Endodermal cell (in vitro differentiated cells): ENCODE measurements at regions not wholly inside any gene's neighbourhood (a gene's known extent, or its start where the extent isn't known, plus 50 kb on each side); places are given as distances from the start of the nearest gene placed in this dataset.

Experiments used
- DNase-seq: peaks from one replicate; pipeline ENCODE4 v3.0.0-alpha.2; 2017
- H3K27ac ChIP-seq: 2 replicates; pipeline ENCODE4 v1.5.1; 2013; ENCODE audit warnings: mild to moderate bottlenecking, low read depth, low read length, moderate library complexity
- H3K27me3 ChIP-seq: 2 replicates; pipeline ENCODE4 v1.6.1; 2013; ENCODE audit warnings: mild to moderate bottlenecking, low read length, moderate library complexity; ENCODE audit not compliant: insufficient read depth, control insufficient read depth, poor library complexity, severe bottlenecking
- H3K36me3 ChIP-seq: 2 replicates; pipeline ENCODE4 v1.7.0; 2013; ENCODE audit warnings: mild to moderate bottlenecking, low read length, moderate library complexity; ENCODE audit not compliant: control insufficient read depth, insufficient read depth
- H3K4me1 ChIP-seq: one replicate; pipeline ENCODE4 v1.7.0; 2013; ENCODE audit warnings: low read length; ENCODE audit not compliant: control insufficient read depth, insufficient read depth
- H3K4me3 ChIP-seq: 2 replicates; pipeline ENCODE4 v1.5.1; 2013; ENCODE audit warnings: mild to moderate bottlenecking, low read length, moderate library complexity
- H3K9ac ChIP-seq: 2 replicates; pipeline ENCODE4 v1.6.1; 2013; ENCODE audit warnings: mild to moderate bottlenecking, low read length, moderate library complexity; ENCODE audit not compliant: poor library complexity, severe bottlenecking; ENCODE audit errors: extremely low read depth
- H3K9me3 ChIP-seq: 2 replicates; pipeline ENCODE4 v1.6.1; 2013; ENCODE audit warnings: mild to moderate bottlenecking, low read length, moderate library complexity; ENCODE audit not compliant: control insufficient read depth
- H3K27ac Mint-ChIP-seq: 2 replicates; pipeline ENCODE4 v1.8.0; 2020; ENCODE audit warnings: mixed read lengths
- H3K27me3 Mint-ChIP-seq: 2 replicates; pipeline ENCODE4 v1.8.0; 2021; ENCODE audit warnings: mild to moderate bottlenecking, mixed read lengths; ENCODE audit not compliant: insufficient read depth
- H3K36me3 Mint-ChIP-seq: 2 replicates; pipeline ENCODE4 v1.8.0; 2020; ENCODE audit warnings: low read depth, mixed read lengths
- H3K4me1 Mint-ChIP-seq: 2 replicates; pipeline ENCODE4 v1.8.0; 2020; ENCODE audit warnings: mixed read lengths
- H3K4me3 Mint-ChIP-seq: 2 replicates; pipeline ENCODE4 v1.8.0; 2020; ENCODE audit warnings: mild to moderate bottlenecking, moderate library complexity, mixed read lengths
- H3K9me3 Mint-ChIP-seq: 2 replicates; pipeline ENCODE4 v1.8.0; 2020; ENCODE audit warnings: mild to moderate bottlenecking, mixed read lengths
- WGBS, 2 experiments: methylation state at CpG; one replicate each; pipeline versions ENCODE4 v1.1.5 to v1.1.7; 2013; ENCODE audit warnings: missing lambda C conversion rate in 2 of 2, mixed read lengths in 1 of 2; ENCODE audit not compliant: insufficient coverage in 1 of 2, insufficient read length in 1 of 2; 5-methylcytosine and 5-hydroxymethylcytosine counted together
- TF ChIP-seq, protein P1 (sequence below): fragments of 200-600 bp; sonication (generic); conservative IDR thresholded peaks from 2 replicates; pipeline ENCODE4 v1.5.0; 2021; ENCODE audit warnings: antibody characterized with exemption, mild to moderate bottlenecking

DNA sequence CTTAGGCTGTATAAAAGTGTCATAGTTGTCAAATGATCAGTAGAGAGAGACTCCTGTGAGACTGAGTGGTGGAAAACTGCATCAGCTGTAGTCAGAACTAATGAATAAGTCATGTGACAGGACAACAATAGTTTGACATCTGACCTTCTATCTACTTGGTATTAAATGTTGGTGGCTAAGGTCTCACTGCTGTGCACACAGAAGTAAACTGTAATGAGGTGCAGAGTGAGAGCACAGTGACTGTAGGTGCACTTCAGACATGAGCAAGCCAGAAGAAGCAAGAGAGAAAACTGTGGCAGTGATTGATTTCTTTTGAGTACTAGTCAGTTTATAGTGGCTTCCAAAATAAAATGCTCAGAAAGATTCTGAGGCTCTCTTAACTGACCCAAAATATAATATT is 803.6 kb downstream of the RAPGEF2 start:
- no peak overlapping the region for H3K9ac ChIP-seq
- H3K27me3 ChIP-seq = no peaks in the 10 kb centered on the region
- H3K9me3 ChIP-seq = no peaks in the 10 kb centered on the region
- no peaks in the 10 kb centered on the region for H3K36me3 ChIP-seq
- TF ChIP-seq, protein P1, sequence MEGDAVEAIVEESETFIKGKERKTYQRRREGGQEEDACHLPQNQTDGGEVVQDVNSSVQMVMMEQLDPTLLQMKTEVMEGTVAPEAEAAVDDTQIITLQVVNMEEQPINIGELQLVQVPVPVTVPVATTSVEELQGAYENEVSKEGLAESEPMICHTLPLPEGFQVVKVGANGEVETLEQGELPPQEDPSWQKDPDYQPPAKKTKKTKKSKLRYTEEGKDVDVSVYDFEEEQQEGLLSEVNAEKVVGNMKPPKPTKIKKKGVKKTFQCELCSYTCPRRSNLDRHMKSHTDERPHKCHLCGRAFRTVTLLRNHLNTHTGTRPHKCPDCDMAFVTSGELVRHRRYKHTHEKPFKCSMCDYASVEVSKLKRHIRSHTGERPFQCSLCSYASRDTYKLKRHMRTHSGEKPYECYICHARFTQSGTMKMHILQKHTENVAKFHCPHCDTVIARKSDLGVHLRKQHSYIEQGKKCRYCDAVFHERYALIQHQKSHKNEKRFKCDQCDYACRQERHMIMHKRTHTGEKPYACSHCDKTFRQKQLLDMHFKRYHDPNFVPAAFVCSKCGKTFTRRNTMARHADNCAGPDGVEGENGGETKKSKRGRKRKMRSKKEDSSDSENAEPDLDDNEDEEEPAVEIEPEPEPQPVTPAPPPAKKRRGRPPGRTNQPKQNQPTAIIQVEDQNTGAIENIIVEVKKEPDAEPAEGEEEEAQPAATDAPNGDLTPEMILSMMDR = no peak
- no peak for DNase-seq
- H3K4me3 Mint-ChIP-seq = no peak overlapping the region
- H3K4me3 ChIP-seq = no peak overlapping the region
- no peaks in the 10 kb centered on the region for H3K9me3 Mint-ChIP-seq
- no peak overlapping the region for H3K27ac Mint-ChIP-seq
- H3K27ac ChIP-seq = no peak overlapping the region
- H3K4me1 ChIP-seq = no peaks in the 10 kb centered on the region
- peaks cover 3% of the 10 kb centered on the region for H3K4me1 Mint-ChIP-seq
- no peaks in the 10 kb centered on the region for H3K36me3 Mint-ChIP-seq
- H3K27me3 Mint-ChIP-seq = peaks cover 6% of the 10 kb centered on the region

- Histone ChIP-seq H3K27ac (no peak overlapping the region), H3K4me1 (peaks cover 5% of the 10 kb centered on the region), H3K9ac (no peak overlapping the region), H3K36me3 (no peaks in the 10 kb centered on the region), H3K4me3 (no peak overlapping the region), H3K9me3 (no peaks in the 10 kb centered on the region), H3K27me3 (no peaks in the 10 kb centered on the region)
- WGBS, 2 experiments = 94 to 98% methylated on average over 3 of the region's 3 CpGs
- Mint-ChIP-seq H3K4me1 (peaks cover 10% of the 10 kb centered on the region), H3K4me3 (no peak overlapping the region), H3K36me3 (no peaks in the 10 kb centered on the region), H3K9me3 (no peaks in the 10 kb centered on the region), H3K27me3 (peaks cover 6% of the 10 kb centered on the region), H3K27ac (no peak overlapping the region)
- TF ChIP-seq, protein P1 = no peak
- DNase-seq = no peak
Observed at GRCh38 chr4:159910721-159911120, 807.8 kb downstream of the RAPGEF2 start.

DNA sequence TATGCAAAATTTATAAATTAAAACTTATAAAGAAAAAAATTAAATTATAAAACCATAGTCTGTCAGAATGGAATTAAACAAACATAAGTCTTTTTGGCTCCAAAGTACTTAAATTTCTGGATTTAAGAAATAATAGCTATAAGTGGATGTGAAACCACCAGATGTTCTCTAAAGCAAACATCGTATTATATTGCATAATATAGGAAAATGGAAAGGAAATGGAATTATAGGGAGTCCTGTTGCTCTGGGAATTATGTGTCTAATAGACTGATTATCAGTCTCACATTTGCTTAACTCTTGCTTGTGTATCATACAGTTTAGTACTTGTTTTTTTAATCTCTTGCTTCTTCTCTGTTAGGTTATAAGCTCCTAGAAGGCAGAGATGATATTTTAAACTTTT is 819.2 kb downstream of the RAPGEF2 start:
- H3K36me3 ChIP-seq = no peaks in the 10 kb centered on the region
- H3K9ac ChIP-seq = no peak overlapping the region
- no peak overlapping the region for H3K4me3 ChIP-seq
- WGBS, 2 experiments = 100% methylated on average over 1 of the region's 1 CpG
- H3K9me3 Mint-ChIP-seq = peaks cover 24% of the 10 kb centered on the region
- peaks cover 2% of the 10 kb centered on the region for H3K36me3 Mint-ChIP-seq
- H3K4me1 ChIP-seq = no peaks in the 10 kb centered on the region
- H3K27ac Mint-ChIP-seq = no peak overlapping the region
- TF ChIP-seq, protein P1 = no peak
- H3K4me1 Mint-ChIP-seq = peaks cover 3% of the 10 kb centered on the region
- H3K27ac ChIP-seq = no peak overlapping the region
- no peak for DNase-seq
- H3K27me3 Mint-ChIP-seq = no peaks in the 10 kb centered on the region
- no peak overlapping the region for H3K4me3 Mint-ChIP-seq
- no peaks in the 10 kb centered on the region for H3K27me3 ChIP-seq
- peaks cover 30% of the 10 kb centered on the region for H3K9me3 ChIP-seq
